Hepatic stellate cell (primary cell): ENCODE measurements at regions not wholly inside any gene's neighbourhood (a gene's known extent, or its start where the extent isn't known, plus 50 kb on each side); places are given as distances from the start of the nearest gene placed in this dataset.

ENCODE experiments used
- DNase-seq: peaks from one replicate; pipeline ENCODE4 v3.0.0; 2011; ENCODE audit warnings: low spot score

- DNase-seq, result no peak
These were observed 213.9 kb downstream of the SOD2 start for GRCh38 chr6:159479146-159479545.

- DNase-seq, result no peak
These were observed 219.4 kb downstream of the SOD2 start for GRCh38 chr6:159473475-159474263.

GRCh38 chr6:159470397-159470796 lies 222.6 kb downstream of the SOD2 start:
- DNase-seq, result no peak

GRCh38 chr6:159469443-159469842 lies 223.6 kb downstream of the SOD2 start:
- no peak for DNase-seq

GRCh38 chr6:159468994-159469393 lies 224.0 kb downstream of the SOD2 start:
- DNase-seq, result no peak

GRCh38 chr6:159467473-159468041 lies 225.5 kb downstream of the SOD2 start:
- no peak for DNase-seq

GRCh38 chr6:159466926-159467325 lies 226.1 kb downstream of the SOD2 start:
- DNase-seq, result no peak

- DNase-seq, result no peak
These were observed 228.2 kb downstream of the SOD2 start for GRCh38 chr6:159464816-159465215.

GRCh38 chr6:159463119-159463829 lies 229.8 kb downstream of the SOD2 start:
- DNase-seq, result no peak

GRCh38 chr6:159462431-159462830 lies 230.6 kb downstream of the SOD2 start:
- no peak for DNase-seq

GRCh38 chr6:159461998-159462397 lies 231.0 kb downstream of the SOD2 start:
- no peak for DNase-seq

GRCh38 chr6:159461266-159461665 lies 231.8 kb downstream of the SOD2 start:
- no peak for DNase-seq

- no peak for DNase-seq
These were observed 232.6 kb downstream of the SOD2 start for GRCh38 chr6:159460476-159460875.

GRCh38 chr6:159456349-159456748 lies 236.7 kb downstream of the SOD2 start:
- DNase-seq, result no peak

GRCh38 chr6:159455700-159456274 lies 237.3 kb downstream of the SOD2 start:
- DNase-seq, result no peak

- no peak for DNase-seq
These were observed 242.1 kb downstream of the SOD2 start for GRCh38 chr6:159450815-159451465.

- DNase-seq, result no peak
These were observed 246.7 kb downstream of the SOD2 start for GRCh38 chr6:159446340-159446739.

- no peak for DNase-seq
These were observed 247.7 kb downstream of the SOD2 start for GRCh38 chr6:159445351-159445750.

GRCh38 chr6:159444056-159444760 lies 248.8 kb downstream of the SOD2 start:
- DNase-seq, result no peak

- no peak for DNase-seq
These were observed 249.6 kb downstream of the SOD2 start for GRCh38 chr6:159443417-159443920.

GRCh38 chr6:159441704-159441981 lies 251.4 kb downstream of the SOD2 start:
- no peak for DNase-seq
